Coronary artery (tissue), 2 donors: ENCODE measurements at regions not wholly inside any gene's neighbourhood (a gene's known extent, or its start where the extent isn't known, plus 50 kb on each side); places are given as distances from the start of the nearest gene placed in this dataset.

Experiments
- DNase-seq: peaks from one replicate; pipeline ENCODE4 v3.0.0-alpha.2; 2017; ENCODE audit warnings: low spot score
- H3K27ac ChIP-seq, 2 donors: fragments of 200-600 bp; sonication (generic); one replicate each; pipeline ENCODE4 v1.5.1; 2016 to 2019
- H3K4me3 ChIP-seq: fragments of 200-600 bp; sonication (generic); 2 replicates; pipeline ENCODE4 v1.5.1; 2016; ENCODE audit warnings: mild to moderate bottlenecking, moderate library complexity
- CTCF ChIP-seq: fragments of 200-600 bp; sonication (generic); IDR thresholded peaks from one replicate; pipeline ENCODE4 v1.5.1; 2019; ENCODE audit warnings: antibody characterized with exemption

GRCh38 chr9:15357050-15357653 lies 50.1 kb upstream of the TTC39B start:
- H3K4me3 ChIP-seq: no peak overlapping the region
- no peak for DNase-seq
- no peak for TF ChIP-seq CTCF
- no peak overlapping the region for H3K27ac ChIP-seq
